Choroid plexus epithelial cell (primary cell): ENCODE measurements at regions not wholly inside any gene's neighbourhood (a gene's known extent, or its start where the extent isn't known, plus 50 kb on each side); places are given as distances from the start of the nearest gene placed in this dataset.

ENCODE experiments used
- DNase-seq: peaks from one replicate; pipeline ENCODE4 v3.0.0-alpha.2; 2010; ENCODE audit warnings: low read depth
- H3K4me3 ChIP-seq: 2 replicates; pipeline ENCODE4 v1.5.1; 2011; ENCODE audit warnings: low read depth, mild to moderate bottlenecking, control low read depth, low read length, moderate library complexity
- TF ChIP-seq, protein P1 (sequence below): conservative IDR thresholded peaks from 2 replicates; pipeline ENCODE4 v1.5.1; 2011; ENCODE audit warnings: low read depth, mild to moderate bottlenecking, control low read depth, inconsistent platforms, low read length, moderate library complexity

DNA sequence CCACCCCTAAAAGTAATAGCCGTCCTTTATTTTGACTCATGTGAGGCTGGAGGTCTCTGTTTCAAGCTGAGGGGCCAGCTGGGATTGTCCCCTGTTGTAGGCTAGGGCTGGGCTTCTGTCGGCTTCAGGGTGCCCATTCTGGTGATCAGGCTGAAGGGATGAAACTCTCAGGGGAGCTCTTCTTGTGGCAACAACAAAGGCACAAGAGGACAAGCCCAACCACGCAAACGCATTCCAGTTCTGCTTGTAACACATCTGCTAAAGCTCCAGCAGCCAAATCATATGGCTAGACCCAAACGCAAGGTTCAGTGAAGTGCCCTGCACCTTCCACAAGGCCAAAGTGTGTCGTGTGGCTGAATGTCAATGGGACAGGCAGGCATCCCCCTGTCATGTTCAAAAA is 405.7 kb downstream of the INHBA start:
- TF ChIP-seq, protein P1, sequence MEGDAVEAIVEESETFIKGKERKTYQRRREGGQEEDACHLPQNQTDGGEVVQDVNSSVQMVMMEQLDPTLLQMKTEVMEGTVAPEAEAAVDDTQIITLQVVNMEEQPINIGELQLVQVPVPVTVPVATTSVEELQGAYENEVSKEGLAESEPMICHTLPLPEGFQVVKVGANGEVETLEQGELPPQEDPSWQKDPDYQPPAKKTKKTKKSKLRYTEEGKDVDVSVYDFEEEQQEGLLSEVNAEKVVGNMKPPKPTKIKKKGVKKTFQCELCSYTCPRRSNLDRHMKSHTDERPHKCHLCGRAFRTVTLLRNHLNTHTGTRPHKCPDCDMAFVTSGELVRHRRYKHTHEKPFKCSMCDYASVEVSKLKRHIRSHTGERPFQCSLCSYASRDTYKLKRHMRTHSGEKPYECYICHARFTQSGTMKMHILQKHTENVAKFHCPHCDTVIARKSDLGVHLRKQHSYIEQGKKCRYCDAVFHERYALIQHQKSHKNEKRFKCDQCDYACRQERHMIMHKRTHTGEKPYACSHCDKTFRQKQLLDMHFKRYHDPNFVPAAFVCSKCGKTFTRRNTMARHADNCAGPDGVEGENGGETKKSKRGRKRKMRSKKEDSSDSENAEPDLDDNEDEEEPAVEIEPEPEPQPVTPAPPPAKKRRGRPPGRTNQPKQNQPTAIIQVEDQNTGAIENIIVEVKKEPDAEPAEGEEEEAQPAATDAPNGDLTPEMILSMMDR: no peak
- no peak overlapping the region for H3K4me3 ChIP-seq
- DNase-seq: peak; percentile 4

DNA sequence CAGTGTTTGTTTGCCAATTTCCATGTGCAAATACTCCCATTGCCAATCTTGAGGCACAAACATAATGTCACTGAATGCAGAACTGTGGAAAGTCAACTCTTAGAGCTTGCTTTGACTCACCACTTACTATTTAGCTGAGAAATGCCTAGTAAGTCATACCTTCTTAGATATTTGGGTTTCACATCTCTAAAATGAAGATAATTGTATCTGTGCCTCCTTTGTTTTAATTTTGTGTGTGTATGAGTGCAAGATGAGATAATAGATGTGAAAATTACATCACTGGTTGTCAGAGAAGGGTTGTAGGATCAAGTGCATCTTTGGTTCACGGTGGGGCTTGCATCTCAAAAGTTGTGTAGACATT is 407.5 kb downstream of the INHBA start:
- DNase-seq: no peak
- TF ChIP-seq, protein P1: no peak
- no peak overlapping the region for H3K4me3 ChIP-seq

DNA sequence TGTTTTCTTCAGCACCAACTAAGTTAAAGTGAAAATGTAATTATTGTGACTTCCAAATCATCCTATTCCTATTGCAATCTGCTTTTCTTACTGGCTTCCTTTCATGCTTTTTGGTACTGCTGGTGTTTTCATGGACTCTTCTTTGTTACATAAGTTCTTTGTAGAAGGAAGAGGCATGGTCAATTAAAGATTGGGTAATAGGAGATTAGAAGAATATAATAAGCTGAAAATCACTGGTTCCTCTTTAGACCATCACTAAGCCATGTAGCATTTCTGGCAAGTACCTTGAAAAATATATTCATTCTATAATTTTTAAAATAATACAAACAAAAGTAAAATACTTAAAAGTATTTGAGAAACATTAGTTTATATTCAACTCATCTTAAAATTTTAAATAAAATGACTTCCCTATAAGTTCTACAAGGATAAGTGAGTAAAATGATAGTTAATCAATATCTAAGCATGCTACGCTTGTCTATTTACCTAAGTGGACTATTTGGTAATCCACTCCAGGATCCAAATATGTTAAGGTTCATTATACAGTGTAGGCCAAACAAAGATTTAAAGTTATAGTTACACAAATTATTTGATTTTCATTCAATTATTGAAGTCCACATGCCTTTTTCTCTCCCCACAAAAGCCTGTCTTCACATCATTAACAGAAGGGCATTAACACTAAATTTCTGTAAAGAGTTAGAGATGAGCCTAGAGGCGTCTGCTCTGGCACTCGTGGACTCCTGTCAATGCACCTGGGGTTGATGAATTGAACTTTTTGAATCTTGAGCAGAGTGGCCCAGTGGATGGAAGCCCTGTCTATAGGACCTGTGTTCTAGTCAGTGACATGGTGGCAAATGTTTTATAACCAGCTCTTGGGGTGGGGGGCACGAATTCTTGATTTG is 408.1 kb downstream of the INHBA start:
- no peak overlapping the region for H3K4me3 ChIP-seq
- no peak for DNase-seq
- TF ChIP-seq, protein P1: no peak

DNA sequence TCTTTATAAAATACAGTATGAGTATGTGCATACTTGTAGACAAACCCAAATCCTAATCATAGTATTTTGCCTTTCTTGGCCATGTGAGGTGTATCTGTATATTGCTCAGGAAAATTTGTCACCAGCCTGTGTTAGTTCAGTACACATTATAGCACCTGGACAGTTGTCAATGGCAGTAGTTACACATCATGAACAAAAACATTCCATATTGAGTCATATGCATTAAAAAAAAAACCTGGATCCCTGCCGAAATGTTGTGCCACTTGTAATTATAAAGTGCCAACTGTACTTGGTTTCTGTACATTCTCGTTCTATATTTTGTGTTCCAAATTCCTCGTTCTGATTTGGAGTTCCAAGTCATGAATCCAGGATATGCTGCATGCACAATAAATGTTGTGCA is 410.4 kb downstream of the INHBA start:
- DNase-seq: no peak
- TF ChIP-seq, protein P1: no peak
- no peak overlapping the region for H3K4me3 ChIP-seq

DNA sequence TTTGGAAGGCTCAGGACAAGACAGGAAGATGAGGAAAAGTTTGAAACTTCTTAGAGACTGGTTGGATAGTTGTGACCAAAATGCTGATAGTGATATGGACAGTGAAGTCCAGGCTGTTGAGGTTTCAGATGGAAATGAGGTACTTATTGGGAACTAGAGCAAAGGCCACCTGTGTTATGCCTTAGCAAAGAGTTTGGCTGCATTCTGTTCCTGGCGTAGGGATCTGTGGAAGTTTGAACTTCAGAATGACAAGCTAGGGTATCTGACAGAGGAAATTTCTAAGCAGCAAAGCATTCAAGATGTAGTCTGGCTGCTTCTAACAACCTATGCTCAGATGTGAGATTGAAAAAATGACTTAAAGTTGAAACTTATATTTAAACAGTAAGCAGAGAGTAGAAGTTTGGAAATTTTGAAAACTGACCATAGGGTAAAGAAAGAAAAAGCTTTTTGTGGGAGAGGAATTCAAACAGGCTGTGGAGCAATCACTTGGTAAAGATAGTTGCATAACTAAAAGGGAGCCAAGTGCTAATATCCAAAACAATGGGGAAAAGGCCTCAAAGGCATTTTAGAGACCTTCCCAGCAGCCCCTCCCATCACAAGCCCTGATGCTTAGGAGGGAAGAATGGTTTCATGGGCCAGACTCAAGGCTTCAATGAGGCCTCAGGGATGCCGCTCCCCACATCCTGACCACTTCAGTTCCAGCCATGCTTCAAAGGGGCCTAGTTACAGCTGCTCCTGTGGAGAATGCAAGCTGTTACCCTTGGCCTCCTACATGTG is 415.1 kb downstream of the INHBA start:
- DNase-seq: no peak
- TF ChIP-seq, protein P1: no peak
- no peak overlapping the region for H3K4me3 ChIP-seq

DNA sequence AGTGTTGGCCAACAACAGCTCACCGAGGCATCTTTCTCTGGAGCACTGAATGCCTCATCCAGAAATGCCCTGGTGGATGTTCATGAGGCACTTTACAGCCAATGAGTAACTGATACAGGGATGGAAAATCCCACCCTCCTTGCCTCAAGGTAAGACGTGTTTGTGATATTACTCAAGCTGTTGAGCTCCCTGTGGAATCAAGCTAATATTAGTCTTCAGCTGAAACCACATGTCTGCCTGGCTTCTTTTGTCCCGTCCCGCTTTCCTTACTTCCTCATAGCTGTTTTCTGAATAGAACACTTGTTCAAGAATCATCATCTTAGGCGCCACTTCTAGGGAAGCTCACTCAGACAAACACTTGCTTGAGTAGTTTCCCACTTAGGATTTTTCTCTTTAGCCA is 422.4 kb downstream of the INHBA start:
- no peak for DNase-seq
- TF ChIP-seq, protein P1: no peak
- H3K4me3 ChIP-seq: no peak overlapping the region
